ENCODE measurements at regions not wholly inside any gene's neighbourhood (a gene's known extent, or its start where the extent isn't known, plus 50 kb on each side); places are given as distances from the start of the nearest gene placed in this dataset.

DNA sequence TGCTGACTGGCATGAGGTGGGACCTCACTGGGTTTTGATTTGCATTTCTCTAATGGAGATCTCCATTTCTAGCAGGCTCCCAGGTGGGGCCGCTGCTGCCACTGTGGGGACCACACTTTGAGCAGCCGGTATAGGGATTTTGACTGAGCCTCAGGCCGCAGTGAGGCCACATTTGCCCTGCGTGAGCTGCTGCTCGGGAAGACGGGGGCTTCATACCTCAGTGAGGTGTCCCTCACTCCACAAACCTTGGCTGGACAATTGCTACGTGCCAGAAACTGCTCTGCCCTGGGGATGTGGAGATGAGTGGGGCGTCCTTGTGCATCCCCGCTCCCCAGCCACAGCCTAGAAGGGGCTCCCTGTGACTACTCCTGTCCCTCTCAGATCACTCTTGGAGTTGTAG lies 134.3 kb downstream of the ANKRD60 start:
- Histone ChIP-seq H3K79me2 (ENCODE audit: insufficient read depth, low read length) (no peaks in the 10 kb centered on the region), H3K9me3 (ENCODE audit: insufficient read depth, low read length) (no peaks in the 10 kb centered on the region), H3F3A (ENCODE audit: insufficient read depth) (no peaks in the 10 kb centered on the region), H3K9me2 (replicated peaks; ENCODE audit: insufficient read depth, low read length) (no peaks in the 10 kb centered on the region), H3K4me3 (ENCODE audit: insufficient read depth, low read length, poor library complexity, severe bottlenecking) (no peak overlapping the region), H3K27me3 (ENCODE audit: low read length) (no peaks in the 10 kb centered on the region), H4K20me1 (ENCODE audit: low read depth, low read length) (no peaks in the 10 kb centered on the region), H3K4me2 (ENCODE audit: low read depth, low read length, poor library complexity, severe bottlenecking) (no peak overlapping the region), H3K9ac (ENCODE audit: low read length) (no peak overlapping the region), H2AFZ (ENCODE audit: low read depth, low read length, severe bottlenecking) (no peak overlapping the region), H3K36me3 (ENCODE audit: low read length) (no peaks in the 10 kb centered on the region), H3K27ac (ENCODE audit: low read depth, low read length) (no peak overlapping the region)
- TF ChIP-seq, protein P1, sequence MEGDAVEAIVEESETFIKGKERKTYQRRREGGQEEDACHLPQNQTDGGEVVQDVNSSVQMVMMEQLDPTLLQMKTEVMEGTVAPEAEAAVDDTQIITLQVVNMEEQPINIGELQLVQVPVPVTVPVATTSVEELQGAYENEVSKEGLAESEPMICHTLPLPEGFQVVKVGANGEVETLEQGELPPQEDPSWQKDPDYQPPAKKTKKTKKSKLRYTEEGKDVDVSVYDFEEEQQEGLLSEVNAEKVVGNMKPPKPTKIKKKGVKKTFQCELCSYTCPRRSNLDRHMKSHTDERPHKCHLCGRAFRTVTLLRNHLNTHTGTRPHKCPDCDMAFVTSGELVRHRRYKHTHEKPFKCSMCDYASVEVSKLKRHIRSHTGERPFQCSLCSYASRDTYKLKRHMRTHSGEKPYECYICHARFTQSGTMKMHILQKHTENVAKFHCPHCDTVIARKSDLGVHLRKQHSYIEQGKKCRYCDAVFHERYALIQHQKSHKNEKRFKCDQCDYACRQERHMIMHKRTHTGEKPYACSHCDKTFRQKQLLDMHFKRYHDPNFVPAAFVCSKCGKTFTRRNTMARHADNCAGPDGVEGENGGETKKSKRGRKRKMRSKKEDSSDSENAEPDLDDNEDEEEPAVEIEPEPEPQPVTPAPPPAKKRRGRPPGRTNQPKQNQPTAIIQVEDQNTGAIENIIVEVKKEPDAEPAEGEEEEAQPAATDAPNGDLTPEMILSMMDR (IDR thresholded peaks at IDR 0.05; ENCODE audit: insufficient read depth, low read length, poor library complexity, severe bottlenecking): no peak
- no peak for TF ChIP-seq EZH2phosphoT487 (conservative IDR thresholded peaks at IDR 0.05; ENCODE audit: low read length)

DNA sequence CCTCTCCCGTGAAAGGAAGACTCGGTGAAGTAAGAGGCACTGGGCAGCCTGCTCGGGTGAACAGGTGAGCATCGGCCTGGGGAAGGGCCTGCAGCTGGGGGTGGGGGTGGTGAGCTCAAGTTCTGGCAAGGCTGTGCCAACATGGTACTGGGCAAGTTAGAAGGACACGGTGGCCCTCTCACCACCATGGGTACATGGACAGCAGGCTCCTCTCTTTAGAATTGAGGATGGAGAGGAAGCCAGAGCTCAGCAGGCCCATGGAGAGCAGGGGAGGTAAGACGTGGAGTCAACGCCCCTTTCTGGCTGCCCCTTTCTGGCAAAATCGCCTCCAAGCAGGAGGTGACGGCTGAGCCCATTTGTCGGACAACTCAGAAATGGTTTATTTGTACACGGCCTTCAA lies 135.6 kb downstream of the ANKRD60 start:
- no peaks in the 10 kb centered on the region for H3K36me3 ChIP-seq (ENCODE audit: low read length)
- no peaks in the 10 kb centered on the region for H3K9me3 ChIP-seq (ENCODE audit: insufficient read depth, low read length)
- TF ChIP-seq, protein P1 (IDR thresholded peaks at IDR 0.05; ENCODE audit: insufficient read depth, low read length, poor library complexity, severe bottlenecking): no peak
- TF ChIP-seq EZH2phosphoT487 (conservative IDR thresholded peaks at IDR 0.05; ENCODE audit: low read length): no peak
- H4K20me1 ChIP-seq (ENCODE audit: low read depth, low read length): no peaks in the 10 kb centered on the region
- no peaks in the 10 kb centered on the region for H3K27me3 ChIP-seq (ENCODE audit: low read length)
- H3K27ac ChIP-seq (ENCODE audit: low read depth, low read length): no peak overlapping the region
- no peak overlapping the region for H3K4me3 ChIP-seq (ENCODE audit: insufficient read depth, low read length, poor library complexity, severe bottlenecking)
- no peak overlapping the region for H3K4me2 ChIP-seq (ENCODE audit: low read depth, low read length, poor library complexity, severe bottlenecking)
- H2AFZ ChIP-seq (ENCODE audit: low read depth, low read length, severe bottlenecking): no peak overlapping the region
- H3K9ac ChIP-seq (ENCODE audit: low read length): no peak overlapping the region
- no peaks in the 10 kb centered on the region for H3K79me2 ChIP-seq (ENCODE audit: insufficient read depth, low read length)
- no peaks in the 10 kb centered on the region for H3F3A ChIP-seq (ENCODE audit: insufficient read depth)
- no peaks in the 10 kb centered on the region for H3K9me2 ChIP-seq (replicated peaks; ENCODE audit: insufficient read depth, low read length)

DNA sequence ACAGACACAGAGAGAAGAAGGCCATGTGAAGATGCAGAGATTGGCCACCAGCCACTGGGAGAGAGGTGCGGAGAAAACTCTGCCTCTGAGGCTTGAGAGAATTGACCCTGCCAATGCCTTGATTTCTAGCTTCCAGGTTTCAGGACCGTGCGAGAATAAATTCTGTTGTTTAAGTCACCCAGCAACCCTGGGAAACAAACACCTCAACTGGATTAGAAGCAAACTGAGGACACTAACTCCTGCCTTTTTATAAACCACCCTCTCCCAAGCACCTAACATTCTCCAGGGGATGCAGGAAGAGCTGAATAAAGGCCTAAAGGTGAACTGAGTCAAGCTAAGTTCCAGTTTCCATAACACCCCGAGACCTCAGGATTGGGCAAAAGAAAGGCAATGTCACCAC lies 136.1 kb downstream of the ANKRD60 start:
- TF ChIP-seq, protein P1 (IDR thresholded peaks at IDR 0.05; ENCODE audit: insufficient read depth, low read length, poor library complexity, severe bottlenecking): no peak
- TF ChIP-seq EZH2phosphoT487 (conservative IDR thresholded peaks at IDR 0.05; ENCODE audit: low read length): no peak
- H3K4me3 ChIP-seq (ENCODE audit: insufficient read depth, low read length, poor library complexity, severe bottlenecking): no peak overlapping the region
- no peak overlapping the region for H3K9ac ChIP-seq (ENCODE audit: low read length)
- H3K36me3 ChIP-seq (ENCODE audit: low read length): no peaks in the 10 kb centered on the region
- H3K9me2 ChIP-seq (replicated peaks; ENCODE audit: insufficient read depth, low read length): no peaks in the 10 kb centered on the region
- H3K9me3 ChIP-seq (ENCODE audit: insufficient read depth, low read length): no peaks in the 10 kb centered on the region
- H3K27me3 ChIP-seq (ENCODE audit: low read length): no peaks in the 10 kb centered on the region
- H3K4me2 ChIP-seq (ENCODE audit: low read depth, low read length, poor library complexity, severe bottlenecking): no peak overlapping the region
- no peaks in the 10 kb centered on the region for H3F3A ChIP-seq (ENCODE audit: insufficient read depth)
- no peak overlapping the region for H3K27ac ChIP-seq (ENCODE audit: low read depth, low read length)
- H3K79me2 ChIP-seq (ENCODE audit: insufficient read depth, low read length): no peaks in the 10 kb centered on the region
- H4K20me1 ChIP-seq (ENCODE audit: low read depth, low read length): no peaks in the 10 kb centered on the region
- no peak overlapping the region for H2AFZ ChIP-seq (ENCODE audit: low read depth, low read length, severe bottlenecking)
